ENCODE measurements at regions not wholly inside any gene's neighbourhood (a gene's known extent, or its start where the extent isn't known, plus 50 kb on each side); places are given as distances from the start of the nearest gene placed in this dataset.

DNA sequence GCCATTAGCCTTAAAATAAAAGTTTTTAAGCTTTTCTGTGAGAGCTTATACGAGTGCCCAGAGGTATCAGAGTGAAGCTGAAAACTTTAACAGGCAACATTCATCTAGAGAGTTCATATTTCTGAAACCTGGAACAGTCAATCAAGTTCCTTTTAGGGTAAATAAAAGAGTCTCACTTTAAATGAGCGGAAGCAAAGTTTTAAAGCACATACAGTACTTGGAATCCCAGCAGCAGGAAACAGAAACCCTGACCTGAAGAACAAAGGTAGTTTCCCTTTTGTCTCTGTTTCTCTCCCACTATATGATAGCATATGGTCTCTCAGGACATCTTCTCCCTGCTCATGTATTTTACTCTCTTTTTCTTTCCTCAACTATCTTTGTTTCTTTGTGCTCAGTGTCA, 153.0 kb downstream of the ASB9 start:
- Histone ChIP-seq H3K36me3 (ENCODE audit: control insufficient read depth, insufficient read depth, low read length) (no peaks in the 10 kb centered on the region), H3K27me3 (ENCODE audit: control insufficient read depth, insufficient read depth, low read length) (no peaks in the 10 kb centered on the region), H3K4me3 (ENCODE audit: low read depth, low read length) (no peak overlapping the region), H3K4me1 (ENCODE audit: control insufficient read depth, insufficient read depth, low read length) (peaks cover 22% of the 10 kb centered on the region), H3K9ac (ENCODE audit: low read depth, low read length) (no peak overlapping the region), H3K9me3 (ENCODE audit: control insufficient read depth, insufficient read depth, low read length) (no peaks in the 10 kb centered on the region), H3K27ac (ENCODE audit: low read depth, low read length) (no peak overlapping the region)

DNA sequence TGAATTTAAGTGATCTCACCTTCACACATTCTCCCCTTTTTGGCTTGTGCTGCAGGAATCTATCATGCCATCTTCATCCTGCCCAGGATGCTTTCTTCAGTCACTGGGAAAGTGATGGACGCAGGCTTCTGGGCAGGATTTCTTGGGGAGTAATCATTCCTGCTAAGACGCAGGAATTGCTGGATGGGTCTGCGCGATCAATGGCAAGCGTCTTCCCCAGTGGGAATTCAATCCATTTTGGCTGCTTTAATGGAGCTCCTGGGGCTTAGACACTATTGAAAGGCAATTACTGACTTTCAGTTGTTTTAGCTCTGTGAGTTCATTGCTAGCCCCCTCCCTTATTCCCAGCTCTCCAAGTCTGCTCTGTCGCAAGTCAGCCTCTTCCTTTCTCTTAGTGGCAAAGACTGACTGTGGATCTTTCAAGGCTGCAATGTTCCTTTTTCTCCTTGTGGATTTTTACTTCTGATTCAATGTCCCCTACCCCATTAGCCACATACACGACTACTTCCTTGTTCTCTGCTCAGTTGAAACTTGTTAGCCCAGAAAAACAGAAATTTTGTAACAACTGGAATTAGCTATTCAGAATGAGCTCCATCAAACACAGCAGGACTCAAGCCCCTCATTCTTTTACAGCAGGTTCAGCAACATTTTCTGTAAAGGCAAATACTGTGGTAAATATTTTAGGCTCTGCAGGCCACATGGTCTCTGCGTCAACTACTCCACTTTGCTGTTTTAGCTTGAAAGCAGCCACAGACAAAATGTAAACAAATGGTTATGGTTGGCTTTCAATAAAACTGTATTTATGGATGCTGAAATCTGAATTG, 154.9 kb downstream of the ASB9 start:
- Histone ChIP-seq H3K36me3 (ENCODE audit: control insufficient read depth, insufficient read depth, low read length) (no peaks in the 10 kb centered on the region), H3K4me3 (ENCODE audit: low read depth, low read length) (peak overlapping the region; percentile 7), H3K4me1 (ENCODE audit: control insufficient read depth, insufficient read depth, low read length) (peaks cover 22% of the 10 kb centered on the region), H3K9ac (ENCODE audit: low read depth, low read length) (peak overlapping the region; percentile 4; the same call in 1 of the 2 replicates), H3K27ac (ENCODE audit: low read depth, low read length) (peak overlapping the region; percentile 78), H3K9me3 (ENCODE audit: control insufficient read depth, insufficient read depth, low read length) (no peaks in the 10 kb centered on the region), H3K27me3 (ENCODE audit: control insufficient read depth, insufficient read depth, low read length) (no peaks in the 10 kb centered on the region)

DNA sequence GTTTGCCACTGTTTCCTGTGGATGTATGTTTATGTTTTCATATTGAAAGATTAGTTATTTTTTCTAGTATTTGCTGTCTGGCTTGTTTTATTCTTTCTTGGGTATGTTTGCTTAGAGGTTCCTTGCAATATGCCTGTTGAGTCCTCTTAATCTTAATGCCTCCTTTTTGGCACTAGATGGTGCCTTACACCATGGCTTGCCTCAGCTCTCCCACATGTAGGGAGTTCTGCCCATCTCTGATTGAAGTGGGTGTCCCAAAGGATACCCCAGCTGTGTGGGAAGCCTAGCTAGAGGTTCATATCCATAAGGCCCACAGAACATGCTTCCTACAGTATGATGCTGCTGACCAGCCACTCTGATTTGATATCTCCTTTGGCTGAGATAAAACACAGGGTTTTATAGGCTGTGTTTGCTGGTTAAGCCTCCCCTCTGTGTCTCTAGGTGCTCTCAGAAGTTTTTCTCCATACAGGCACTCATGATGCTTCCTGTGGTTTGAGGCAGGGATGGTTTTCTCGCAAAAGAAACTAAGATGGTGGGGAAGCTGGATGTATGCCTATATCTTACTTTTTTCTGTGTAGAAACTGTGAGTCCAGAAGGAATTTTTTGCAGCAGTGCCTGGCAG, 162.4 kb downstream of the ASB9 start:
- H3K36me3 ChIP-seq (ENCODE audit: control insufficient read depth, insufficient read depth, low read length), result no peaks in the 10 kb centered on the region
- H3K9ac ChIP-seq (ENCODE audit: low read depth, low read length), result no peak overlapping the region
- no peak overlapping the region for H3K27ac ChIP-seq (ENCODE audit: low read depth, low read length)
- no peak overlapping the region for H3K4me3 ChIP-seq (ENCODE audit: low read depth, low read length)
- no peaks in the 10 kb centered on the region for H3K27me3 ChIP-seq (ENCODE audit: control insufficient read depth, insufficient read depth, low read length)
- no peaks in the 10 kb centered on the region for H3K4me1 ChIP-seq (ENCODE audit: control insufficient read depth, insufficient read depth, low read length)
- peaks cover 26% of the 10 kb centered on the region for H3K9me3 ChIP-seq (ENCODE audit: control insufficient read depth, insufficient read depth, low read length)

DNA sequence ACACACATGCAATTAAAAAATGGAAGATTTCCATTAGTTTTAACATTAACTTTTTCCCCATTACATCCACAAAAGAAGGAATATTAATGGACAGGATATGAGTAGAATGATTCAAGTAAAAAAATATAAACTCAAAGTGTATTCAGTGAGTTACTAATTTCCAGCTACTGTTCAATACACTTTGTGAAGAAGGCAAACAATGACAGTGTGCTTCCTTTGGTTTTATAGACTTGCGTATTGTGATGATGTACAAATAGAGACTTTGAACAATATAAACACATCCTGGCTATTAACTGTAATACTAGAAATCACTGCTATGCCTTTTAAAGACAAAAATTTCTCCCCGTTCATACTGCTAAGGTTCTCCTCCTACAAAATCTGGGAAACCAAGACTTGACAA, 171.4 kb downstream of the ASB9 start:
- H3K36me3 ChIP-seq (ENCODE audit: control insufficient read depth, insufficient read depth, low read length), result no peaks in the 10 kb centered on the region
- no peaks in the 10 kb centered on the region for H3K9me3 ChIP-seq (ENCODE audit: control insufficient read depth, insufficient read depth, low read length)
- no peaks in the 10 kb centered on the region for H3K27me3 ChIP-seq (ENCODE audit: control insufficient read depth, insufficient read depth, low read length)
- no peak overlapping the region for H3K27ac ChIP-seq (ENCODE audit: low read depth, low read length)
- no peak overlapping the region for H3K4me3 ChIP-seq (ENCODE audit: low read depth, low read length)
- H3K4me1 ChIP-seq (ENCODE audit: control insufficient read depth, insufficient read depth, low read length), result no peaks in the 10 kb centered on the region
- no peak overlapping the region for H3K9ac ChIP-seq (ENCODE audit: low read depth, low read length)

DNA sequence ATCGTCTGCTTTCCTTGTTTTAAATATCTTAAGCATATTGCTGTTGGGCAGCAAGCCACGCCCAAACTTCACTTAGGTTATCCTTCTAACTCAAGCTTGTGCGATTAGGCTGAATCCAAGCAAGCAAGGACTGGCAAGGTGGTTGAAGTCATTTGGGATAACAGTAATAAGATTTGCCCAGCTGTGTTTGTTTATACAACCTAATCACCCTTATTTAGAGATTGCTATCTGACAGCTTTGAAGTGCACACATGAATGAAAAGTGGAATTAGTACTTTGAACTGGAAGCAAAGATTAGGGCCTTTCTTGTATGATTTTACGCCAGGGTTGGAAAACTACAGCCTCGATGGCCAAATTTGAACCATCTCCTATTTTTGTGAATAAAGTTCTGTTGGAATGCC, 182.1 kb downstream of the ASB9 start:
- Histone ChIP-seq H3K4me1 (ENCODE audit: control insufficient read depth, insufficient read depth, low read length) (no peaks in the 10 kb centered on the region), H3K27me3 (ENCODE audit: control insufficient read depth, insufficient read depth, low read length) (no peaks in the 10 kb centered on the region), H3K9ac (ENCODE audit: low read depth, low read length) (no peak overlapping the region)

DNA sequence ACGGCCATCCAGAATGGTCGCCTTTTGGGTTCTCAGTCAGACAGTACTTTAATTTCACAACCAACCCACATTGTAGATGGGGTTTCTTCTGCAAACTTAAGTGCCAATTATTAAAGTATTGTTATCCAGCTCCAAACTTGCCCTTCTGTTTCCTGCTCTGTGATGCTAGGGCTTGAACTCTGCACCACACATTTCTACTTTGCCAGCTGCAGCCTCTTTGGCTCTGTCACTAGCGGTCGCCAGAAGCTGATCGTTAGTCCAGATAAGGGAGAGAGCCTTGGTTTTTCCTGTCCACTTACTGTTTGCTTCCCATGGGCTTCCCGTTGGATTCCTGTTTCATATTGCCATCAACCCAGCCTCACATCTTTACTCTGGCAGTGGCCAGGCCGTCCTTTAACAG, 196.6 kb downstream of the ASB9 start:
- Histone ChIP-seq H3K27me3 (ENCODE audit: control insufficient read depth, insufficient read depth, low read length) (no peaks in the 10 kb centered on the region; the same call in 1 of the 2 replicates), H3K4me1 (ENCODE audit: control insufficient read depth, insufficient read depth, low read length) (no peaks in the 10 kb centered on the region), H3K4me3 (ENCODE audit: low read depth, low read length) (no peak overlapping the region), H3K9ac (ENCODE audit: low read depth, low read length) (no peak overlapping the region), H3K27ac (ENCODE audit: low read depth, low read length) (no peak overlapping the region), H3K9me3 (ENCODE audit: control insufficient read depth, insufficient read depth, low read length) (no peaks in the 10 kb centered on the region), H3K36me3 (ENCODE audit: control insufficient read depth, insufficient read depth, low read length) (no peaks in the 10 kb centered on the region)

More for the DNA sequence above, 182.1 kb downstream of the ASB9 start:
- no peak overlapping the region for H3K4me3 ChIP-seq (ENCODE audit: low read depth, low read length)
- H3K27ac ChIP-seq (ENCODE audit: low read depth, low read length), result no peak overlapping the region
- H3K36me3 ChIP-seq (ENCODE audit: control insufficient read depth, insufficient read depth, low read length), result no peaks in the 10 kb centered on the region
- peaks cover 7% of the 10 kb centered on the region for H3K9me3 ChIP-seq (ENCODE audit: control insufficient read depth, insufficient read depth, low read length)

DNA sequence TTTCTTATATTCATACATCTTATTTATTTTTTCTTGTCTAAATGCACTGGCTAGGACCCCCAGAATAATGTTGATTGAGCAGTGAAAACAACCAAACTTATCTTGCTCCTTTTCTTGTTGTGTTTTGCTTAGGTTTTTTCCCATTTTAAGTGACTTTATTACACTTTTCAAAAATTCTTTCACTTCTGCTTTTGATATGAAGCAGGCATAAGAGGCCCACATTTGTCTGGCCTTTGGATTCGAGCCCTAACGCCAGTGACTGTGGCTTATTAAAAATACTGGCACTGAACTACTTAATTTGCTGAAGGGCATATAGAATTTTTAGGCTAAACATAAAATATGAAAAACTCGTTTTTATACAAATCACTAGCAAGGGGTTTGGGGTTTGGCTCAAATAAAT, 197.0 kb downstream of the ASB9 start:
- Histone ChIP-seq H3K9ac (ENCODE audit: low read depth, low read length) (no peak overlapping the region), H3K36me3 (ENCODE audit: control insufficient read depth, insufficient read depth, low read length) (no peaks in the 10 kb centered on the region), H3K4me1 (ENCODE audit: control insufficient read depth, insufficient read depth, low read length) (no peaks in the 10 kb centered on the region), H3K4me3 (ENCODE audit: low read depth, low read length) (no peak overlapping the region), H3K27me3 (ENCODE audit: control insufficient read depth, insufficient read depth, low read length) (no peaks in the 10 kb centered on the region; the same call in 1 of the 2 replicates), H3K27ac (ENCODE audit: low read depth, low read length) (no peak overlapping the region), H3K9me3 (ENCODE audit: control insufficient read depth, insufficient read depth, low read length) (no peaks in the 10 kb centered on the region)

DNA sequence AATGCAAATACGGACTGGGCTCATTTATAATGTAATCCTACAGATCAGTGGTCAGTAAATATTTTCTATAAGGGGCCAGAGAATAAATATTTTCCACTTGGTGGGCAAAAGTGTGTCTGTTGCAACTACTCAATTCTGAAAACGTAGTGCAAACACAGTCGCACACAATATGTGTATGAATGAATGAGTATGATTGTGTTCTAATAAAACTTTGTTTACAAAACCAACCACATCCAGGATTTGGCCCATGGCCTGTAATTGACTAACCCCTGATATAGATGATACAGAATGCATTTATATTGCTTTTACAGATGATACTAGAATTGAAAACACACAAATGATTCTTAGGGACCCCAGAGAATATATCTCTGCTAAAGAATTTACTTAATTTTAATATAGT, 197.6 kb downstream of the ASB9 start:
- Histone ChIP-seq H3K4me1 (ENCODE audit: control insufficient read depth, insufficient read depth, low read length) (no peaks in the 10 kb centered on the region), H3K4me3 (ENCODE audit: low read depth, low read length) (no peak overlapping the region), H3K27ac (ENCODE audit: low read depth, low read length) (no peak overlapping the region), H3K9me3 (ENCODE audit: control insufficient read depth, insufficient read depth, low read length) (no peaks in the 10 kb centered on the region), H3K9ac (ENCODE audit: low read depth, low read length) (no peak overlapping the region), H3K36me3 (ENCODE audit: control insufficient read depth, insufficient read depth, low read length) (no peaks in the 10 kb centered on the region), H3K27me3 (ENCODE audit: control insufficient read depth, insufficient read depth, low read length) (no peaks in the 10 kb centered on the region; the same call in 1 of the 2 replicates)

DNA sequence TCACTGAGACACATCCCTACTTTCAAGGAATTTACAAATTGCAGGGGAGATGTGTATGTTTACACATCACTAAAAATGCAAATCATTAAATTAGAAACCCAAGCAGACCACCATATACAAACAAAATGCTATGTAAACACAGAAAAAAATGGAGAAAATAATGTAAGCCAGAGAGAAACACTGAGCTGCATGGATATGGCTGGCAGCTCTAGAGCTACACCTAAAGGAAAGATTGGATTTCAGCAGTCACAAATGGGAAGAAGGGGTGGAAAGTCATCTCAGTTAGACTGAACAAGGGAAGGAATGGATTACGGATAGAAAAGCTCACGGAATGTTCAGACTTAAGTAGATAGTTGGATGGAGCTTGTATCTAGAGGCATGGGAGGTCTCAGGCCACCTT, 186.3 kb downstream of the MOSPD2 start:
- Histone ChIP-seq H3K9me3 (ENCODE audit: control insufficient read depth, insufficient read depth, low read length) (no peaks in the 10 kb centered on the region), H3K27me3 (ENCODE audit: control insufficient read depth, insufficient read depth, low read length) (peaks cover 4% of the 10 kb centered on the region; the same call in 1 of the 2 replicates)

DNA sequence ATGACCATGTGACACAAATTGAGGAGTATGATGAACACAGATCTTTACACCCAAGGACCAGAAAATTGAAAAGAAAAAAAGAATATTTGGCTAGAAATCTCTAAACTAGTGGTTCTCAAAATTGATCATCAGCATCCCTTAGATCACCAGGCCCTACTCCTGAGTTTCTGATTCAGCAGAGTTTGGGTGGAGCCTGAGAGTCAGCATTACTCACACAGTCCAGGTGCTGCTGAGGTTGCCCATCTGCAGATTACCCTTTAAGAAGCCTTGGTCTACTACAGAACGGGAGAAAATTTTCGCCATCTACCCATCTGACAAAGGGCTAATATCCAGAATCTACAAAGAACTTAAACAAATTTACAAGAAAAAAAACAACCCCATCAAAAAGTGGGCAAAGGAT, 182.8 kb downstream of the MOSPD2 start:
- Histone ChIP-seq H3K4me1 (ENCODE audit: control insufficient read depth, insufficient read depth, low read length) (peaks cover 3% of the 10 kb centered on the region; the same call in 1 of the 2 replicates), H3K9ac (ENCODE audit: low read depth, low read length) (no peak overlapping the region), H3K27ac (ENCODE audit: low read depth, low read length) (no peak overlapping the region), H3K4me3 (ENCODE audit: low read depth, low read length) (no peak overlapping the region), H3K9me3 (ENCODE audit: control insufficient read depth, insufficient read depth, low read length) (0 out of 2 replicates have a peak, but pooled peaks cover under 1% of the 10 kb centered on the region), H3K27me3 (ENCODE audit: control insufficient read depth, insufficient read depth, low read length) (no peaks in the 10 kb centered on the region; the same call in 1 of the 2 replicates), H3K36me3 (ENCODE audit: control insufficient read depth, insufficient read depth, low read length) (no peaks in the 10 kb centered on the region)

More for the DNA sequence above, 186.3 kb downstream of the MOSPD2 start:
- H3K36me3 ChIP-seq (ENCODE audit: control insufficient read depth, insufficient read depth, low read length), result no peaks in the 10 kb centered on the region
- H3K9ac ChIP-seq (ENCODE audit: low read depth, low read length), result no peak overlapping the region
- no peak overlapping the region for H3K4me3 ChIP-seq (ENCODE audit: low read depth, low read length)
- peaks cover 3% of the 10 kb centered on the region; the same call in 1 of the 2 replicates for H3K4me1 ChIP-seq (ENCODE audit: control insufficient read depth, insufficient read depth, low read length)
- no peak overlapping the region for H3K27ac ChIP-seq (ENCODE audit: low read depth, low read length)
